HG03520 (cell line): ENCODE measurements at regions not wholly inside any gene's neighbourhood (a gene's known extent, or its start where the extent isn't known, plus 50 kb on each side); places are given as distances from the start of the nearest gene placed in this dataset.
"Not testable (repeated sequence)": the region's sequence is repeated elsewhere in the genome, so short reads cannot be mapped to it uniquely, and the experiment has no call there.

ENCODE experiments used
- ATAC-seq: cut with Tn5 transposase; IDR thresholded peaks from one replicate; pipeline ENCODE4 v1.9.1; 2021; ENCODE audit warnings: mild to moderate bottlenecking, moderate library complexity; ENCODE audit not compliant: unreplicated experiment

DNA sequence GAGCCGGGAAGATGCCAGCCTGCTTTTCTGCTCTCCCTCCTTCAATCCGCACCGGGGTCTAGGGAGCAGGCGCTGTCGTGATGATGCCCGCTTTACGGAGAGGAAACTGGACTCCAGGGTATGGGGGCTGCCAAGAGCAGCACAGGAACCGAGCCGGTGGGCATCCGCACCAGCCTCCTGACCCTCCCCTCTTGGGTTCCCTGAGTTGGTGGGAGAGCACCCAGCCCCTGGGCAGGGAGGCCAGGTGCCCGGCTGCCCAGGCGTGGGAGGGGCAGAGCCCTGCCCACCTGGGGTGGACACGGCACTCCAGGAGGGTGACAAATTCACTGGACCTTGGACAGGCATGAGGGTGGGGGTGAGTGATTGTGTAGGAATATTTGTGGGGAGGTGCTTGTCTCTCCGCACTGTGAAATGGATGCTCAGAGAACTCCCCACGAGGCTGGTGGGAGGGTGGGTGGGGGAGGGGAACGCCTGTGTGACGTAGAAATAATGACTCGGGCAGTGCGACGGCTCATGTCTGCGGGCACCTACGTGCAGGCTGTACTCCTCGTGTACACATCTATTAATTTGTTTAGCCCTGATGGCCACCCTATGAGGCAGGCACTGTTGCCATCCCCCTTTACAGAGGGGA, 173.4 kb downstream of the BMP7 start:
- no peak for ATAC-seq

DNA sequence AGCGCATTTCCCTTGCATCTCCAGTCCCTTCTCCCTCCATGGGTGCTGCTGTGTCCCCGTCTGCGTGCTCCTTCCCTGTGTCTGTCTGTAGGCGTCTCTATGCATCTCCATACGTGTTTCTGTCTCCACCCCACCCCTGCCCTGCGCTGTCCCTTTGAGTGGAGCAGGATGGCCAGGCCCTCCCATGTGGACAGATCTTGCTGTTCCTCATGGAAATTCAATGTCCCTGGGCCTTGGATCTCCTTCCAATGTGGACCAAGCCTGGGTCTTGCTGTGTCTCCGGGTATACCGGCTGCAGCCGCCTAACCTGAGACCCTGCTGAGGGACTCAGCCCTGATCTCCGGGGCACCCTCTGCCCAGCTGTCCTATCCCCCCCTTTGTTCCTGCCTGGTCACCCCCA, 172.7 kb downstream of the BMP7 start:
- ATAC-seq = no peak

DNA sequence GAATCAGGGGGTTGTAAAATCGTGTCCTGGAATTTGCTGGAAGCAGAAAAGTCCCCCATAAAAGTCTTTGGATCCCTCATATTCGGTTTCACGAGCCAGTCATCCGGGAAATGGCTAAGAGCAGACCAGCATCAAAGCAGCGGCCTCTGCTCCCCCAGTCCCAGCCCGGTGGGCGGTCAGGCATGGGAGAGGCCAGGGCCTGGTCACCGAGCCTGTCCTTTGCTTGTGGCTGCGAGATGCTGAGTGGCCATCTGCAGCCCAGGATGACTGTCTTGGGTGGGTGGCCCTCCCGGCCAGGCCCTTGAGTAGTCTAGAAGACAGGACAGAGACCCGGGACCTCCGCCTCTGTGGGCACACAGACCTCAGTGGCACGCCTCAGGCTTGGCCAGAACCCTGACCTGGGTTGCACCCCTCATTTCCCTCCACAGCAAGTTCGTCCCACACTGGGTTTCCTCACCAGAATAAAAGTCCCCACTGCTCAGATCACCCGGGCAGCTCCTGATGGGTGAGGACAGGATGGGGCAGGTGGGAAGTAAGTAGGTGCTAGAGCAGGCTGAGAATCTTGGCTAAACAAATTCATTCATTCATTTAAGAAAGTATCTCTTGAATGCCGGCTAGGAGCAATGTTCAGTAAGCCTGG, 172.1 kb downstream of the BMP7 start:
- ATAC-seq = no peak

DNA sequence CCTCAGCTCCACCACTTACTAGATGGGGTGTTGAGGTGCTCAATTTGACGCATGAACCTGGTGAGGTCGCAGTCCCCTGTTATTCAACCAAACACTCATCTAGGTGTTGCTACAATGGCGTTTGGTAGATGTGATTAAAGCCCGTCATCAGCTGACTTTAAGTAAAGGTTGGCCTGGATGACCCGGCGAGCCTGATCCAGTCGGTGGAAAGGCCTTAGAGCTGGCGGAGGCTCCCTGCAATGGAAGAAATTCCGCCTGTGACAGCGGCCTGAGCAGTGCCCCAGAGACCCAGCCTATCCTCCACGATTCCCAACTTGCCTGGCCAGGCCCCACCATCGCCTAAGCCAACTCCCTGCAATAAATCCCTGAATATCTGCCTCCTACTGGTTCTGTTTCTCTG, 171.4 kb downstream of the BMP7 start:
- no peak for ATAC-seq

DNA sequence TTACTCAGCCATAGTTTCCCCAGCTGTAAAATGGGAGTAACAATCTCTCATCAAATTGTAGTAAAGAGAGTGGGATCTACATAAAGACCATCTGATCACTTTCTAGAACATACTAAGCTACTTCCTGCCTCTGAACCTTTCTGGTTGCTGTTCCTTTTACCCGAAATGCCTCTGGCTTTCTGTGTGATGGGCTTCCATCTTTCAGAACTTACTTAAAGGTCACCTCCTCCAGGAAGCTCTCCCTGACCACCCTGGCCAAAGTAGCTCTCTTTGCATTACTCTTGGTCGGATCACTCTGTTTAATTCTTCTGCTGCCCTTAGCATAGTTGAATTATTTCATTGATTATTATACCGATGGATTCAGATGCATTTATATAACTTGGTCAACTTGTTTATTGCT, 171.0 kb downstream of the BMP7 start:
- no peak for ATAC-seq

DNA sequence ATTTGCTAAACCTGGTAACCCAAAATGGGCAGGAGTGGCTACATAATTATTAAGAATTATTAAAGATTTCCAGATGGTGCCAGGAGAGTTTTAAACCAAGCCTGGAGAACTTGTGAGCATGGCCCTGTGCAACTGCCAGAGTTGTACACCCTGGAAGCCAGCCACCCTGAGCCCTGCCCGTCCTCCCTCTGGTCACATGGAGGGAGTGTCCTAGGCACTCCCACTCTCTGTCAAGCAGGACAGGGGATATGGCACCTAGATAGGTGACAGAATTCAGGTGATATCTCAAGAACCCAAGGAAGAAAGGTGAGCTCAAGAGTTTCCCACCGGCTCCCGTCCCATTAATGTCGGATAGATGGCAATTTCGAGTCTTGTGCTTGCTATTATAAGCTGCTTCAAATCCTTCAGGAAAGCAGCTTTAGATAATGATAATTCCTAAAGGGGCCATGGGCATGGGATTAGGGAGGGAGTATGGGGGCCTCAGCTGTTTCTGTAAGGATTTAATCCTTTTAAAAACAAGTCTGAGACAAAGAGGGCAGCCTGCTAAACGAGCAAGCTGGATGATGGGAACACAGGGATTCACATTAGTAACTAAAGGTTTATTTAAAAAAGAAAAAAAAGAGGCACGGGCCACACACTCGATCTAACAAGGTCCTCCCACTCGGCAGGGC, 169.1 kb downstream of the BMP7 start:
- no peak for ATAC-seq

DNA sequence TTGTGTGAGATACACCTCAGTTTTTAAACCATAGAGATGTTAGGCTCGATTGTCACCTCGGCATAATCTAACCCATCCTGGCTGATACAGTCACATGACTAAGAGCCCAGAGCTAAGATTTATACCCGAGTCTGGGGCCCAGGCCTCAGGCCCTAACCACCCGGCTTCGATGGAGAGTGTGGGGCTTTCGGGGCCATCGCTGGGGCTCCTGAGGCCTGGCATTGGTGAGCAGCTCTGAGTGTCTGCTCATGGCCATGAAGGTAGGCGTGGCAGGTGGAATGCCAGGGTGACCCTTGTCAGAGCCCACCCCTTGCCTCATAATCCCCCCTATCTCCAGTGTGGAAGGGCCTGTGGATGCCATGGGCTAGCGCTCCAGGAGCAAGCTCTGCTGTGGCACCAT, 164.3 kb downstream of the BMP7 start:
- ATAC-seq = no peak

DNA sequence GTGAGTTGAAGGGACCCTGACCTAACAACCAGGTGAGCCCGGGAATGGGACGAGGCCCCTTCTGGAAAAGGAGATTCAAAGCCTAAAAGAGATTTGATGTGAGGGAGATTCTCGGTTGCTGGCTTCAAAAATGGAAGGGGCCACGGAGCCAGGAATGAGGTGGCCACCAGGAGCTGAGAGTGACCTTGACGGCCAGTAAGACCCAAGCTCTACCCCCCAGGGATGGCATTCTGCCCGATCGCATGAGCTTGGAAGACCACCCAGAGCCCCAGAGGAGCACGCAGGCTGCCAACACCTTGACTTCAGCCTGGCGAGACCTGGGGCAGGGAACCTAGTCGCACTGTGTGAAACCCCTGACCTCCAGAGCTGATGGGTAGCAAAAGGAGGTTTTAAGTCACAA, 163.9 kb downstream of the BMP7 start:
- ATAC-seq = no peak

DNA sequence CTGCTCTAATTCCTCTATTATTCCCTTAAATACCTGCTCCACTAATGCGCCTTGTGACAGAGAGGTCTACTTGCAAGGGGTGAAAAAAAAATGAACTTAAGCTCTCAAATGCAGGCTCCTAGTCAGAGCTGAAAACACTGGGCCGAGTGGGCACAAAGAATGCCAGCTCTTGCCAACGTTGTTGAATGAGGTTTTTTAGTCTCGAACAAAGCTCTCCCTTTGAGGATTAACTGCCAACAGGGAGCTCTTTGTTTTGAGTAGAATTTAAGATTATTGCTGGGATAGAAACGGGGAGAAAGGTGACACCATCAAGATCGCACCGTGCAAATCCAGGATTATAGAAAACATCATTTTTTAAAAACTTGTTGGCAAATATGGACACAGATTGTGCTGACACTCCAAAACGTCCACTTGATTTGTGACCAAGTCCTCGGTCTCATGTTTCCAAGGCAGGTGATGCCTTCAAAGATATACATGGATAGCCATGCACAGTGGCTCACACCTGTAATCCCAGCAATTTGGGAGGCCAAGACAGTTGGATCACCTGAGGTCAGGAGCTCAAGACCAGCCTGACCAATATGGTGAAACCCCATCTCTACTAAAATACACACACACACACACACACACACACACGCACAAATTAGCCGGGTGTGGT, 163.2 kb downstream of the BMP7 start:
- no peak for ATAC-seq

DNA sequence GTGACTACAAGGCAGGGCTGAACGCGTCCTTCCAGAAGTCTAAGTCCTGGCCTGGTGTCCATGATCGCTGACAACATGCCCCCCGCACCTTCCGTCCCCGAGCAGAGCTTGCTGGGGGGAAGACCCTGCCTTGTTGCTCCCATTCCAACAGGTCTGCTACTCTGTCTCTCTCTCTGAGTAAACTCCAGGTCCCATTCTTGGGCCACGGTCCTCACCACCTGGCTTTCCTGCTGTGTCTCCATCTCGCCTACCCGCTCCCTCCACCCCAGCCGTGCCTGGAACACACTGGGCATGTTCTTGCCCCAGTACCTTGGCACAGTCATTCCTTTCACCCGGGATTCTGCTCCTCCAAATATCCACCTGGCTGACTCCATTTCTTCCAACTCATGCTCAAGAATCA, 162.3 kb downstream of the BMP7 start:
- ATAC-seq = no peak

DNA sequence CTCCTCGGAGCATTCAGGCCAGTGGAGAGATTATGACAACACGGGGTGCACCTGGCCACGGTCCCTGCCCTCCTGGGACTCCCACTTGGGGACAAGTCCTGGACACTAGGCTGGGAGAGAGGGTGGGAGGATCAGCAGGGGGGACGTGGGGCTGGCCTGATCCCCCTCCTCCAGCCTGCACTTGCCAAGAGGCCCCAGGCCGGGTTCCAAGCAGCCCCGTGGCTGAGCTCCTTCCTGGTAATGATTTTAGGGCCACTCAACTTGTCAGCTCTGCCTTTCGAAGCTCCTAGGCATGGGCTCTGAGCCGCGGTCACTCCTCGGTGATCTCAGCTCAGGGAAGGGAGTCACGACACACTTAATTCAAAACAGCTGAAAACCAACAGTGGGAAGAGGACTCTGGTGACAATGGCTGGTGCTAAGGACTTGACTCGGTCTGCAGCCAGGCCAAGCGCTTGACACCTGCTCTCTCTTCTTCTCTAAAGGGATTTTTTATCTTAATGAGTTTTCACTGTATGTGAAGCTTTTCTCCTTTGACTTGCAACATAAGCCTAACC, 161.7 kb downstream of the BMP7 start:
- no peak for ATAC-seq

DNA sequence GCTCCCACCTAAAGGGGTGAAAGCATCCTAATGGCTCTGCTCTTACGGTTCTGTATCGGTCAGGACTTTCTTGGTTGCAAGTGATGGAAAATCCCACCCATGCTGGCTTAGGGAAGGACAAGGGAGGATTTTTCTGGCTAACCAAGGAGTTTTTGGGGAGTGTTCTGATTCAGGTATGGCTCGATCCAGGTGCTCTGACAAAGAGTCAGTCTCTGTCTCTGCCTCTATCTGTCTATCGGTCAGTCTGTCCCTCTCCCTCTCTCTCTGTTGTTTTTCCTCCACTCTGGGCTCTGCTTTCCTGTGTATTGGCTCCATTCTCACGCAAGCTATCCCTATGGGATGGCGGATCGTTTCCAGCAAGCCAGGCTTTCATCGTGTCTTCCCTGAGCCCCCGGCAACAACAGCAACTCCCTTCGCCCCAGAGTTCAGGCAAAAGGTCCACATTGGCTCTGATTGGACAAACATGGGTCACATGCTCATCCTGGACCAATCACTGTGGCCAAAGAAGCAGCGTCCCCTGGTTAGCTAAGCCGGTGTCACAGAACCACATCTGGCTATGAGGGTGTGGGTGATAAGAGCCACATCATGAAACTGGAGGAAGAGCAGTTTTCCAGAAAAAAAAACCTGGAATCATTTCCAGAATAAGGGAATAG, 160.3 kb downstream of the BMP7 start:
- ATAC-seq = no peak

DNA sequence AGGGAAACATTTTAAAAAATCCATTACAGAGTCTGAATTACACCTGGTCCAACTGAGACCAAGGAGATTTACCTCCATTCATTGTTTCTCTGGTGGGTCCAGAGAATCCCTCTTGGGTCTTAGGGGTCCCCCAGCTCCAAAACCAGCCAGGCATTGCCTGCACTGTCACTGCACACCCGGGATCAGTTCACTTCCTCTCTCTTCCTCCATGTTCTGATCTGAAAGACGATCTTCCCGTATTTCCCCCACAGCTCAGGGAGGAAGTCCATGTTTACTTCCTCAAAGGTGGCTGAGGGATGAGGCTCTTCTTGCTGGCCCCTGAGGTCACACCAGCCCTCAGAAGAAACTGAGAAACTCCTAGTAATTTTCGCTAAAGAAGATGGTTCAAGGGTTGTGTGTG, 159.7 kb downstream of the BMP7 start:
- no peak for ATAC-seq

DNA sequence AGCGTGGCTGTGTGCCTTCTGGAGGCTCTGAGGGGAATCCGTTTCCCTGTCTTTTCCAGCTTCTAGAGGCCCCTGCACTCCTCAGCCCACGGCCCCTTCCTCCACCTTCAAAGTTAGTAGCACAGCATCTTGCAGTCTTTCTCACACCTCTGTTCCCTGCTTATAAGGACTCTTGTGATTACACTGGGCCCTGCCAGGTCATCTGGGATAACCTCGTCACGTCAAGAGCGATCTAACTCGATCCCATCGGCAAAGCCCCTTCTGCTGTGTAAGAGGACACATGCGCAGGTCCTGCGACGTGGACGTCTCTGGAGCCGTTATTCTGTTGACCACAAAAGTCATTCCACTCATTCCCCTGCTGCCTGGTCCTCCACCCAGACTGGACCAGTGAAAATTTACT, 159.2 kb downstream of the BMP7 start:
- no peak for ATAC-seq

DNA sequence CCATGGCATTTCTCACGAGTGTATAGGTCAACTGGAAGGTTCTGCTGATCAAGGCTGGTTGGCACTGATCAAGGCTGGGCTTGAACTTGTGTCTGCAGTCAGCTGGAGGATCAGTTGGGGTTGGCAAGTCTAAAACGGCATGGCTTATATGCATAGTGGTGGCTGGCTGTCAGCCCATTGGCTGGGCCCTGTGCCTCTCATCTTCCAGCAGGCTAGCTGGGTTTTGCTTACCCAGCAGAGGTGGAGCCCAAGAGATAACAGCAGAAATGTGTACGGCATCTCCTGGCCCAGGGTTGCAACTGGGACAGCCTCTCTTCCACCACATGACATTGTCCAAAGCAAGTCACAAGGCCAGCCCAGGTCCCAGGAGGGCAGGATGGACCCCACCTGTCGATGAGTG, 158.2 kb downstream of the BMP7 start:
- ATAC-seq = no peak

DNA sequence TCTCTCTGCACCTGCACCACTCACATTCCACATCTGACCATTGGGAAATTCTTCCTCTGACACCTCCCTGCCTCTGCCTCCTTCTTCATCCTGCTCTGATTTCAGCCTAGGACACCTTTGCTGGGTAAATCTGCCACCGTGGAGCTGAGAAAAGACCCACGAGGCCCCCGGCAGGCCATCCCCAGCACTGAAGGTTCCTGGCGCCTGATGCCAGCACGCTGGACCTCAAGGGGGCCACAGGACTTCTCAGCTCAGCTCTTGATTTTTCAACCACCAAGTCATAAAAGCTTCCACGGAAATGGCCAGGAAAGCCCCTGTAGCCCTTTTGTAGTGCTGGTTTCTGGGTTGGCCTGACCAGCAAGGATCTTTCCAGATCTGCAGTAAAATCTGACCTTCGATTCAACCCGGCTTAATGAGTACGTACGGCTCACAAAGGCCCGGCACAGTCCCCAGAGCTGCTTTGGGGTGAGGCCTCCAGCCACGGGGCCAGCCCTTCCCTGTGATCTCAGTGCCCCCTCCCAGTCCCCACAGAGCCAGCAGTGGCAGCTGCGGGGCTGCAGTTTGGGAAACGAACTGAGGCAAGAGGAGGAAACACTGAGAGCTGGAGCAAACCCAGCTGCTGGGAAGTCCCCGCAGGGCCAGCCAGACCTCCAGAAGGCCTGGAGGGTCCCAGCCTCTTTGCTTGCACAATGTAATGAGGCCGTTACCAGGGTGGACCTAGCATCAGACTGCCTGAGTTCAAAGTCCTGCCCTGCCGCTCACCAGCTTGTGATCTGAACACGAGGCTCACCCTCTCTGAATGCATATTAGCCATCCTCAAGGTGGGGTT, 157.5 kb downstream of the BMP7 start:
- ATAC-seq = no peak

DNA sequence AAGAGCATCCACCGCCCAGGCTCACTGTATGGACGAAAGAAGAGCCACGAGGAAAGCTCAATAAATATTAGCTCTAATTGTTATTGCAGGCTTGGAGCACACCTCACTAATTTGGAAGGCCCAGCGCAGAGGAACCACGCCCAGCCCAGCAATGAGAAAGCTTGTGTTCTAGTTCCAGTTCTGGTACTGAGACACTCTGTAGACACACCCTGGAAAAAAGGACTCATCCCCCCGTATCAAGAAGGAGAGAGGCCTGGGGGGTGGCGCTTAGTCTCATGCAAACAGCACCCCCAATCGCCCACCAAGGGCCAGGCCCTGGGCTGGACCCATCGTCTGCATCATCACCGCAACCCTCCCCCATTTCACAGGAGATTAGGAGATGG, 156.9 kb downstream of the BMP7 start:
- no peak for ATAC-seq

DNA sequence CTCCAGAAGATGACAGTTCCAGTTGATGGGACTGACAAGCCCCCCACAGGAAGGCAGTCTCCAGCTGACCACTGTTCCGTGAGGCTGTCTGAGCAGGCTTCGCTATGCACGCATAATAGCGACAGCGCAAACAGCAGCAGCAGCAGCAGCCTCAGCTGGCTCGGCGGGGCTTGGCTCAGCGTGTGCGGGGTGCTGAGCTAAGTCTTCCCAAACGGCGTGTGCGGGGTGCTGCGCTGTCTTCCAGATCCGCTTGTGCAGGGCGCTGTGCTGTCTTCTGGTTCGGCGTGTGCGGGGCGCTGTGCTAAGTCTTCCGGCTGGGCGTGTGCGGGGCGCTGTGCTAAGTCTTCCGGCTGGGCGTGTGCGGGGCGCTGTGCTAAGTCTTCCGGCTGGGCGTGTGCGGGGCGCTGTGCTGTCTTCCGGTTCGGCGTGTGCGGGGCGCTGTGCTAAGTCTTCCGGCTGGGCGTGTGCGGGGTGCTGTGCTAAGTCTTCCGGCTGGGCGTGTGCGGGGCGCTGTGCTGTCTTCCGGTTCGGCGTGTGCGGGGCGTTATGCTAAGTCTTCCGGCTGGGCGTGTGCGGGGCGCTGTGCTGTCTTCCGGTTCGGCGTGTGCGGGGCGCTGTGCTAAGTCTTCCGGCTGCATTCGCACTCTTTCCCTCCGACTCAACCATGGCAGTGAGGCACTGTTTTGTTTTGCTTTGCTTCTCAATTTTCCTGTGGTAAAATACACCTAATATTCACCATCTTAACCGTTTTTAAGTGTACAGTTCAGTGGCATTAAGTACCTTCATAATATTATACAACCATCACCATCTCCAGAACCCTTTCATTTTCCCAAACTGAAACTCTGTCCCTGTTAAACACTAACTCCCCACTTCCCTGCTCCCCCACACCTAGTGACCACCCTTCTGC, 156.1 kb downstream of the BMP7 start:
- not testable (repeated sequence) for ATAC-seq

DNA sequence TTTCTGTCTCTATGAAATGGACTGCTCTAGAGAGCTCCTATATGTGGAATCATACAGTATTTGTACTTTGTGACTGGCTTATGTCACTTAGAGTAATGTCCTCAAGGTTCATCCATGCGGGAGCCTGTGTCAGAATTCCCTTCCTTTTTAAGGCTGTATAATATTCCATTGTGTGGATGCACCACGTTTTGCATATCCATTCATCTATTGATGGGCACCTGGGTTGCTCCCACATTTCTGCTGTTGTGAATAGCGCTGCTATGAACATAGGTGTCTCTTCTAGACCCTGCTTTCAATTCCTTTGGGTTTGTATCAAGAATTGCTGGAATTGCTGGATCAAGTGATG, 155.4 kb downstream of the BMP7 start:
- ATAC-seq = no peak
